ENCODE measurements at regions not wholly inside any gene's neighbourhood (a gene's known extent, or its start where the extent isn't known, plus 50 kb on each side); places are given as distances from the start of the nearest gene placed in this dataset.

GRCh38 chrX:123807835-123808416, 51.9 kb upstream of the XIAP start:
- no peaks in the 10 kb centered on the region for H3K36me3 ChIP-seq (replicated peaks)
- no peak overlapping the region for H3K4me3 ChIP-seq (ENCODE audit: low read depth, low read length)
- H3K27me3 ChIP-seq (replicated peaks) = no peaks in the 10 kb centered on the region
- no peak overlapping the region for H3K27ac ChIP-seq
- DNase-seq = no peak
- in situ Hi-C loops (cut with HindIII; ENCODE audit: low pct_ligation_motif_present, low sequenced_read_pairs) = no loop called here
- no peak for TF ChIP-seq CTCF (IDR thresholded peaks at IDR 0.05; ENCODE audit: low read depth, low read length, missing control alignments)

- TF ChIP-seq CTCF (IDR thresholded peaks at IDR 0.05; ENCODE audit: low read depth, low read length, missing control alignments) = no peak
- in situ Hi-C loops (cut with HindIII; ENCODE audit: low pct_ligation_motif_present, low sequenced_read_pairs) = no loop called here
Observed at GRCh38 chrX:123809854-123810375, 49.9 kb upstream of the XIAP start.

More at GRCh38 chrX:123809854-123810375, 49.9 kb upstream of the XIAP start:
- Histone ChIP-seq H3K36me3 (replicated peaks) (no peaks in the 10 kb centered on the region), H3K27ac (no peak overlapping the region), H3K27me3 (replicated peaks) (no peaks in the 10 kb centered on the region), H3K4me3 (ENCODE audit: low read depth, low read length) (no peak overlapping the region)
- no peak for DNase-seq
